Adrenal gland (tissue), 5 donors: ENCODE measurements at regions not wholly inside any gene's neighbourhood (a gene's known extent, or its start where the extent isn't known, plus 50 kb on each side); places are given as distances from the start of the nearest gene placed in this dataset.

Experiments
- CTCF ChIP-seq, 6 experiments: fragments of 450-650 bp in 4 of 6; fragments of 200-600 bp in 2 of 6; sonication (generic) in 1 of 6; IDR thresholded peaks; 1 replicate in 5 of 6; 2 replicates in 1 of 6; pipeline versions ENCODE4 v1.5.1 to v1.8.0; 2016 to 2021; ENCODE audit warnings: antibody characterized with exemption in 6 of 6, mild to moderate bottlenecking in 2 of 6, moderate library complexity in 1 of 6
- POLR2A ChIP-seq, 2 donors: fragments of 450-650 bp; IDR thresholded peaks; one replicate each; pipeline ENCODE4 v1.6.1; 2017; ENCODE audit warnings: antibody characterized with exemption in 2 of 2, mild to moderate bottlenecking in 2 of 2, moderate library complexity in 1 of 2
- donor health status: DM: no; HTN: no; CAD: no.

- no peak for TF ChIP-seq CTCF (IDR thresholded peaks at IDR 0.05)
- TF ChIP-seq POLR2A (IDR thresholded peaks at IDR 0.05), result no peak
Measured at GRCh38 chr17:5854871-5855554, 215.2 kb upstream of the WSCD1 start.
